ENCODE measurements at regions not wholly inside any gene's neighbourhood (a gene's known extent, or its start where the extent isn't known, plus 50 kb on each side); places are given as distances from the start of the nearest gene placed in this dataset.

DNA sequence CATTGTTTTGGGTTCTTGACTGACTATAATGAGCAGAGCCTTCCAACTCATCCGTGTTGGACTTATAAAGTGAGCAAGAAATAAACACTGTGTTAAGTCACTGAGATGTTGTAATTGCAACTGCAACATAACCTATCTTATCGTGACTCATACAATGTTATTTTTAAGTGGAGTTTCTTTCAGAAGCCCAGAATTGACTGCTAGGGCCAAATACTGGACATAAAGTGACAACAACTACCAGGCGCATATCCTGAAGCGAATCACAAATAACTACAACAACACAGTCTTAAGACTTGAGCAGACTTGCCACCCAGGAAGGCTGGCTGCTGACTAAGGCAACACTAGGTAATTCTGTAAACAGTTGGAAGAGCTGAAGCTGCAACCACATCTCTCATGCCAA lies 326.6 kb downstream of the COL12A1 start:
- in situ Hi-C loops (cut with HindIII; ENCODE audit: low sequenced_read_pairs) = no loop called here
- no peak overlapping the region for H3K4me3 ChIP-seq (ENCODE audit: low read depth, low read length)
- DNase-seq (ENCODE audit: low read depth) = no peak
- TF ChIP-seq, protein P1, sequence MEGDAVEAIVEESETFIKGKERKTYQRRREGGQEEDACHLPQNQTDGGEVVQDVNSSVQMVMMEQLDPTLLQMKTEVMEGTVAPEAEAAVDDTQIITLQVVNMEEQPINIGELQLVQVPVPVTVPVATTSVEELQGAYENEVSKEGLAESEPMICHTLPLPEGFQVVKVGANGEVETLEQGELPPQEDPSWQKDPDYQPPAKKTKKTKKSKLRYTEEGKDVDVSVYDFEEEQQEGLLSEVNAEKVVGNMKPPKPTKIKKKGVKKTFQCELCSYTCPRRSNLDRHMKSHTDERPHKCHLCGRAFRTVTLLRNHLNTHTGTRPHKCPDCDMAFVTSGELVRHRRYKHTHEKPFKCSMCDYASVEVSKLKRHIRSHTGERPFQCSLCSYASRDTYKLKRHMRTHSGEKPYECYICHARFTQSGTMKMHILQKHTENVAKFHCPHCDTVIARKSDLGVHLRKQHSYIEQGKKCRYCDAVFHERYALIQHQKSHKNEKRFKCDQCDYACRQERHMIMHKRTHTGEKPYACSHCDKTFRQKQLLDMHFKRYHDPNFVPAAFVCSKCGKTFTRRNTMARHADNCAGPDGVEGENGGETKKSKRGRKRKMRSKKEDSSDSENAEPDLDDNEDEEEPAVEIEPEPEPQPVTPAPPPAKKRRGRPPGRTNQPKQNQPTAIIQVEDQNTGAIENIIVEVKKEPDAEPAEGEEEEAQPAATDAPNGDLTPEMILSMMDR (IDR thresholded peaks at IDR 0.05; ENCODE audit: low read depth, low read length, missing control alignments) = no peak

DNA sequence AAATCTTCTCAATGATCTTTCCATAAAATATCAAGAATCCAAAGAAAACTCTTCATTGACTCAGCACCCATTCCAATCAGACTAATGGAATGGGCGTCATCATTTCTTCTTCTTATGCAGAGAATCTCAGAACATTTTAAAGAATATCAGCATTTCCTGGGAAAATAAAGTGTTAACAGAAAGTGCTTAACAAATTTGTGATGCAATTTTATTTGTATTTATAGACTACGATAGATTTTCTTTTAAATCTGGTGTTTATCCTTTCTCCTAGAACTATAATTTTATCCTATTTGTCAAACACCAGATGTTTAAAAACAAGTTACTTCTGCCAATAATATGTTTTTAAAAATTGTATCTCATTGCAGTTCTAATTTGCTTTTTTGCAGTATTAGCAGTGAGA lies 330.7 kb downstream of the COL12A1 start:
- H3K4me3 ChIP-seq (ENCODE audit: low read depth, low read length) = no peak overlapping the region
- no peak for DNase-seq (ENCODE audit: low read depth)
- in situ Hi-C loops (cut with HindIII; ENCODE audit: low sequenced_read_pairs) = no loop called here
- TF ChIP-seq, protein P1 (IDR thresholded peaks at IDR 0.05; ENCODE audit: low read depth, low read length, missing control alignments) = no peak

DNA sequence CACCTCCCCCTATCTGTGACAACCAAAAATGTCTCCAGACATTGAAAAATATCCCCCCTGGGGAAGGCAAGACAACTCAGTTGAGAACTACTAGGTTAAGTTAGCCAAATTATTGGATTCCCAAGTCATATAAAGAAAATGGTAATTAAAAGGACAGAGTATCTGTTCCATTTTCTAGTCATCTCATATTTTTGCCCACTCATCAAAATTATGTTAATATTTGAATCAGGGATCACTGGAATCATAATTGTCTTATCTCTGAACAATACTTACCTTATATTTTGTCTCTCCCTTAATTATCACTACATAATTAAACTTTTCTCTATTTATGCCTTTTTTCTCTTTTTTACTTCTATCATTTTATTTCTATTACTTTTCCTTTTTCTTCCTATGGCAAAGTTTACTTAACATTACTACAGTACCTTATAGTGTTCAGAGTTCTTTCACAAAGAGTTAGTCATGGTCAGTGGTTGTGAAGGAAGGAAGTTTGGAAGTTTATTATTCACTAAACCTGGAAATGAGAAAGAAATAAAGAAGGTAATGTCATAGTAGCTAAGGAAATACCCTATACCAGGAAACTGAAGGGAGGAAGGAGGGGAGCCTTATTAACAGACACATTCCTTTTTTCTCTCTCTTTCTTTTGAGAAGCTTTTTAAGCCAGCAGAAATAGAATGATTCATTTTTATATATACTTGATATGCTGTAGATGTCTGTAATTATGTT lies 332.9 kb downstream of the COL12A1 start:
- TF ChIP-seq, protein P1 (IDR thresholded peaks at IDR 0.05; ENCODE audit: low read depth, low read length, missing control alignments) = no peak
- in situ Hi-C loops (cut with HindIII; ENCODE audit: low sequenced_read_pairs) = no loop called here
- no peak overlapping the region for H3K4me3 ChIP-seq (ENCODE audit: low read depth, low read length)
- no peak for DNase-seq (ENCODE audit: low read depth)

DNA sequence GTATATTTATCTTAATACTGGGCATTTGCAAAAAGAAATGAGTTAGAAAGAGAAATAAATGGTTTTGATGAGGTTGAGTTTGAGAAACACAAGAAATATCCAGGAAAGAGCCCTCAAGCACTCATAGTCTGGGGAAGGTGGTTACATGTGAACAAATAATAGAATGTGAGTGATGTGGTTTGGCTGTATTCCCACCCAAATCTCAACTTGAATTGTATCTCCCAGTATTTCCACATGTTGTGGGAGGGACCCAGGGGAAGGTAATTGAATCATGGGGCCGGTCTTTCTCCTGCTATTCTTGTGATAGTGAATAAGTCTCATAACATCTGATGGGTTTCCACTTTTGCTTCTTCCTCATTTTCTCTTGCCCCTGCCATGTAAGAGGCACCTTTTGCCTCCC lies 334.1 kb downstream of the COL12A1 start:
- TF ChIP-seq, protein P1 (IDR thresholded peaks at IDR 0.05; ENCODE audit: low read depth, low read length, missing control alignments) = no peak
- peak; percentile 85 for DNase-seq (ENCODE audit: low read depth)
- in situ Hi-C loops (cut with HindIII; ENCODE audit: low sequenced_read_pairs) = no loop called here
- no peak overlapping the region for H3K4me3 ChIP-seq (ENCODE audit: low read depth, low read length)

DNA sequence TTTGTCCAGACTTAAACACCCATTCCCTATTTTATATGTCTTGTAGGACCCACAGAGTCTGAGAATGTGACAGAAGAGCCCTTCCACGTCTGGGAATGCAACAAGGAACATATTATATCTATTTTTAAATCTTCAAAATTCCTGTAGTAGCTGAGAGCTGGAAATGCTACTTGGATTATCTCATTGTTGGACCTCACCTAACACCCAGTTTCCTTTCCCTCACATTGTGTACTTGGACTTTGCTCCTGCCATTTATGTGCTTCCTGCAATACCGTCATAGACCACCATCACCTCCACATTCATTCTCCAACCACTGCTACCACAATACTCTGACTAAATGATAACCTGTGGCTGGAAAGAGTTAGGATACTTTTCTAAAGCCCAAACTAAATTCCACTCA lies 335.4 kb downstream of the COL12A1 start:
- in situ Hi-C loops (cut with HindIII; ENCODE audit: low sequenced_read_pairs) = no loop called here

DNA sequence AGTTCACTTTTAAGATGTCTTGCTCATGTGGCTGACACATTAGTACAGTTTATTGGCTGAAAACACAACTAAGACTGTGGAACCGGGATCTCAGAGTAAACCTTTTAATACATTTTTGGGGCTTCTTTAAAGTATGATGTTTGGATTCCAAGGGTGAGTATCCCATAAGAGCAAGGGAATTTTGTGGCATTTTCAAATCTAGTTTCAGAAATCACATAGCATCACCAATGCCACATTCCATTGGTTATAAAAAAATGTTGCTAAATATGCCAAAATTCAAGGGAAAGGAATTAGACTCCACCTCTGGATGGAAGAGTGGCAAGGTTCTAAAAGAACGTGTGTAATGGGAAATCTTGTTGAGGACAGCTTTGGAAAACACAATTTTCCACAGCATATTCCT lies 338.6 kb downstream of the COL12A1 start:
- no peak for DNase-seq (ENCODE audit: low read depth)
- in situ Hi-C loops (cut with HindIII; ENCODE audit: low sequenced_read_pairs) = no loop called here
- TF ChIP-seq, protein P1 (IDR thresholded peaks at IDR 0.05; ENCODE audit: low read depth, low read length, missing control alignments) = no peak
- no peak overlapping the region for H3K4me3 ChIP-seq (ENCODE audit: low read depth, low read length)

More for the DNA sequence above, 335.4 kb downstream of the COL12A1 start:
- no peak overlapping the region for H3K4me3 ChIP-seq (ENCODE audit: low read depth, low read length)
- DNase-seq (ENCODE audit: low read depth) = no peak
- TF ChIP-seq, protein P1 (IDR thresholded peaks at IDR 0.05; ENCODE audit: low read depth, low read length, missing control alignments) = peak; percentile 19
